GM19043 (cell line): ENCODE measurements at regions not wholly inside any gene's neighbourhood (a gene's known extent, or its start where the extent isn't known, plus 50 kb on each side); places are given as distances from the start of the nearest gene placed in this dataset.

ENCODE experiments used
- ATAC-seq: cut with Tn5 transposase; IDR thresholded peaks from one replicate; pipeline ENCODE4 v1.9.1; 2021; ENCODE audit warnings: low read depth; ENCODE audit not compliant: unreplicated experiment

DNA sequence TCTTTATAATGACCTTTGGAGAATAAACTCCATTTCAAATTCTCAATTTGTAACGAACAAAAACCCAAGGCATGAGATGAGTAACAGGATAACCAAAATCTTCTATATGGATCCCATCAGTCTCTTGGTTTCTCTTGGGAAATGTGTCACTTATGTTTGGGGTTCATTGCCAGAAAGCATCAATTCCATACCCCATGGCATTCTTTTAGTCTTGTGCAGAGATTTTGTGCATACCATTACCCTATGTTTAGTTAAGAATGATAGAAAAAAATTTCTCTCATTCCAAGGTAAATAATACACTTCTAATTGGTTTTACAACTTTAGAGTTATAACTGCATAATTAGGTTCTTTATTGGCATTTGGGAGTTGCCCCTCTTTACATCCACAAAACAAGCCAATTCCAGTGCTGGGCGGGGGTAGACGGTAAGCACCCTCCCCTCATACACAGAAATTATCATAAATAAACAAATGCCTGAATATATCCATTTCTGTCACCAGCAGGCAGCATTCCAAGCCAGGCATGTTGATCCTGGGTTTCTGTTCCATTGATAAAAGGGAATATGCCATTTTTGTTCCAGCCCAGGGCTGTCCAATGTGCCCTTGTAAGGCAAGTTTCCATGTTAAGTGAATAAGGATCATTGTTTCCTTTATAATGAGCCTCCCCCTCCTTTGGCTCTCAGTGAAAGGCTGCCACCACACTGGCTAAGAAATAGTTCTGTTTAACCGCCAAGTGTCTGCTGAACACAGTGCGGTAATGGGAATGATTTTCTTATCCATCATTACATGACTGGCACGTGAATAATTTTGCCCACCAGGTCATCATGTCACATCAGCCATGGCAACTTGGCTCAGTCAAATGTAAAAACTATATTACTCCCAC, 680.1 kb upstream of the ZEB2 start:
- no peak for ATAC-seq

- no peak for ATAC-seq
Observed at GRCh38 chr2:145199042-145199441, 679.1 kb upstream of the ZEB2 start.

- ATAC-seq, result no peak
Observed at GRCh38 chr2:145198555-145198954, 678.6 kb upstream of the ZEB2 start.

GRCh38 chr2:145197944-145198343, 678.0 kb upstream of the ZEB2 start:
- ATAC-seq, result no peak

- ATAC-seq, result no peak
Observed at GRCh38 chr2:145194673-145195072, 674.8 kb upstream of the ZEB2 start.

- no peak for ATAC-seq
Observed at GRCh38 chr2:145190031-145190703, 670.2 kb upstream of the ZEB2 start.

GRCh38 chr2:145186303-145186702, 666.4 kb upstream of the ZEB2 start:
- ATAC-seq, result no peak

- ATAC-seq, result no peak
Observed at GRCh38 chr2:145185696-145186095, 665.8 kb upstream of the ZEB2 start.

DNA sequence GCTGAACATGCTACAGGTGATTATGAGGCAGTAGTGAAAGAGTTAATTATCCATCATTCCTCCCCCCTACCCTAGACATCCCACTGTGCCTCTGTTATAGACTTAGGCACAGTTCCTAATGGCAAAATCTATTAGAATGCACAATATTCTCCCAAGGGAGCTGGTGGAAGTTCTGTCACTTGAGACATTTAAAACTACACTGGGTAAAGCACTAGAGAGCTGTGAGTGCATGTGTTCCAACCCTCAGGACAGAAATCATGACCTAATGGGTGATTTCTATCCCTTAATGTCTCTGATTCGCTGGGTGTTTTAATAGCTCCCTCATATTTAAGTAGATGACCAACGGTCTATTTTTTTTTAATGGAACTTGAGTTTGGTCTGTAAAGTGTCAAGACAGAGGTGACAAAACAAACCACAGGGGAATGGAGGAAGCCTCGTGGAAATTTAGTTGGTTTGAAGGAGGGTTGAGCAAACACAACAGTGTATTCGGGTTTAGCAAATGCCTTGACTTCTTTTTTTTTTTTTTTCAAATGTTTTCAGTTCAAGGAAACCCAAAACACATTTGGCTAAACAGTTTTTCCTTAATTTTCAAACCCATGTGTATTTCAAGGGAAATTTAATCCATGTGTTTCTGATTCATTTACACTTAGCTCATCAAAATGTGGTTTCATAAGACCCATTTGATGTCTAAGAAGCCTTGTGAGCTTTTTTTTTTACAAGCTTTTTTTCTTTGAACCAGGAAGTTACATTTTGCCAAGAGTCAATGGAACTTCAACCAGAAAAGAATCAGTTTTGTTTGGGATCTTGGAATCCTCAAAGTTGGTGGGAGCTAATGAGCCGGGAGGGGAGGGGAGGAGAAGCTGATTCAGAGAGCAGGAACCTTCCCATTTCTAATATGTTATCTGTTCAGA, 665.1 kb upstream of the ZEB2 start:
- no peak for ATAC-seq

GRCh38 chr2:145169285-145169684, 649.4 kb upstream of the ZEB2 start:
- ATAC-seq, result no peak

DNA sequence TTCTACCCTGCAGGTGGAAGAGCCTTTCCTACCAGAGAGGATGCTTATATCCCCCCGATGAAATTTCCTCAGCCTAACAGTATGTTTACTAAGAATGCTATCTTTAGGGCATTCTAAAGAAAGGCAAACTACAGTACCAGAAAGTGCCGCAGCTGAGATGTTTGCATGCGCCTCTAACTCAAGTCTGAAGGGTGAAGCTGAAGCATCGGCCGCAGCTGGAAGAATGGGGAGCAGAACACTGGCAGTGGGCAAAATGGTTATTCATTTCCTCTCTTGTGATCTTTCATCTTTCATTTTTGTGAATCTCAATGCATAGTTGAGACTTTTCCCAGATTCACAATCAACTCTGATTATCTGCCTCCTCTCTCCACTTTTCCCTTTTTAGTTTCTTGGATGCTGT, 648.2 kb upstream of the ZEB2 start:
- no peak for ATAC-seq

- ATAC-seq, result no peak
Observed at GRCh38 chr2:145166731-145167302, 646.9 kb upstream of the ZEB2 start.

- ATAC-seq, result no peak
Observed at GRCh38 chr2:145161656-145162055, 641.7 kb upstream of the ZEB2 start.

GRCh38 chr2:145160855-145161254, 640.9 kb upstream of the ZEB2 start:
- no peak for ATAC-seq

GRCh38 chr2:145159676-145160075, 639.8 kb upstream of the ZEB2 start:
- no peak for ATAC-seq

- ATAC-seq, result no peak
Observed at GRCh38 chr2:145157741-145158591, 638.0 kb upstream of the ZEB2 start.

GRCh38 chr2:145157036-145157675, 637.2 kb upstream of the ZEB2 start:
- no peak for ATAC-seq

DNA sequence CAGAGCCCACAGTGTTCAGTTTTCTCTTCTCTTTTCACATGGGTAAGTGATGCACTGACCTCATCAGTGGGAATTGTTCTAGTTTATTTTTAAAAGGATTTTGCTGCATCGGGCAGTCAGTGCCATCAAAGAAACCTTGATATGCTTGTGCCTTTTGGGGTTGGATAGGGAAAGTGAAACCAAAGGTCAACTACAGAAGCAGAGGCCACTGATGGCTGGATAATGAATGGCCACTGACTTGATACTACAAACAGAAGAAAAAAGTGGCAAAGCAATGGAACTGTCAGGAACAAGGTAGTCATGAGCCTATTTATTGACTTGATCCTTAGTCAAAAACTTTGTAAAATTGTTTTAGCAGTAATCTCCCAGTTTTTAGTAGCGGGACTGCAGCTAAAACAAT, 636.3 kb upstream of the ZEB2 start:
- ATAC-seq, result no peak

GRCh38 chr2:145155196-145155595, 635.3 kb upstream of the ZEB2 start:
- no peak for ATAC-seq
